Iris pigment epithelial cell (primary cell): ENCODE measurements at regions not wholly inside any gene's neighbourhood (a gene's known extent, or its start where the extent isn't known, plus 50 kb on each side); places are given as distances from the start of the nearest gene placed in this dataset.

Source experiments
- DNase-seq: peaks from one replicate; pipeline ENCODE4 v3.0.0-alpha.2; 2011; ENCODE audit warnings: low read depth

DNA sequence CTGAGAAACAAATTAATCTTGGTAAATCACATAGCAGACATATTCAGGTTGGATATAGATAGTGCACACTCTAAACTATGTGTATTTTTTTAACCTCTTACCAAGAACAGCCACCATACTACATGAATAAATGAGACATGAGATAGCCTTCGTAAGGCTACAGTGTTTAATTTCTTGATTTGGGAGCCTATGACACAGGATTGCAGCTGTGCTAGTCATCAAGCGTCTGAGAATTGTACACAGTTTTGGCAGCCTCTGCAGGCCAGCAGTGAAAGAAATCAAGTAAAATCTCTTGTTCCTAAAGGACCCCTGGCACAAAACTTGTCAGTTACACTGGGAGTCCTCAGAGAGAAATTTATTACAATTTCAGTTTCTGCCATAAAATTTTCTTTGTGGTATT, 236.1 kb downstream of the C12orf50 start:
- DNase-seq = peak; percentile 83

DNA sequence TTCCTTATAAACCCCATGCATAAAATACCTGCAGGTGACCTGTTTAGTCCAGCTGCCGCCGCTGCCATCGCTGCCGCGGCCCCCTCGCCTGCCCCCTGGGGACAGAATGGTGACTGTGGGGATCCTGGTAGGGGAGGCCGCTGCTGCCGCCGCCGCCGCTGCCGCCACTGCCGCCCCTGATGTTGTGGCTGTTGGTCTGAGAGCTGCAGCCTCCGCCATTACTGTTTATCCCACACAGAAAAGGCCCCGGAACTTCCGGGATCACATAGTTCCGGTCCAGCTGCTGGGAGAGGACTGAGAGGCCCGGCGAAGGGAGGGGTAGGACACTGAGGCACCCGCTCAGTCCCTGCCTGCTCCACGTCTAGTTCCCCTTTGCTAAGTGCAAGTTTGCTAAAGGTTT, 244.9 kb downstream of the C12orf50 start:
- DNase-seq = no peak

DNA sequence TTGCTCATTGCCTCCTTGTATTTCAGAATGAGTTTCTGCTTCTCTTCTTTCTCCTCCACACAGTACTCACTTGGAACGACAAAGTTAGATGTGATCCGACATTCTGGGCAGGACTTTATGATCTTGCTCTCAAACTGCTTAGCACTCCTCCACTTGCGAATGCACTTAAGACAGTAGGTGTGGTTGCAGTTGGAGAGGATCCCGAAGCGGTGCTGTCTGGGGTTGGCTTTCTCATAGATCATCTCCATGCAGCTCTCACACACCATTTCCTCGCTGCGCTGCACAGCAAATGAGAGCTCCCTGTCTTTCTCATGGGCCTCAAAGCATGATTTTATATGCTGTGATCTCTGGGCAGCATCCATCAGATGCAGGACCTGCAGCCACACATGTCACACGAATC, 245.7 kb downstream of the C12orf50 start:
- no peak for DNase-seq

DNA sequence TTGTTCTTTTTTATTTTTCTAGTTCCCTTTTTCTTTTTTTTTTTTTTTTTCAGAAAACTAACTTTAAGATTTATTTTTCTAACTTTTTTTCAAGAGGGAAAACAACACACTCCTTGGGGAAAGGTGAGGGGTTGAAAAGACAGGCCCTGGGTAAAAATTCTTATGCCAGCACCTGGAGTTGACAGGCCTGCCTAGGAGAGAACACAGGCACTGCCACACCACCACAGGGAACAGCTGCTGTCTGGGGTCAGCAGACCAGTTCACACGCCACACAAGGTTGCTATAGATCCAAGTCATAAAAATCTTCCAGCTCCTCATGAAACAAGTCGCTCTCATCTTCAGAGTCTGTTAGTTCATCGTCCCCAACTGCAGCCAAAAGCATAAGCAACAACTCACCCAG, 246.4 kb downstream of the C12orf50 start:
- DNase-seq = no peak

DNA sequence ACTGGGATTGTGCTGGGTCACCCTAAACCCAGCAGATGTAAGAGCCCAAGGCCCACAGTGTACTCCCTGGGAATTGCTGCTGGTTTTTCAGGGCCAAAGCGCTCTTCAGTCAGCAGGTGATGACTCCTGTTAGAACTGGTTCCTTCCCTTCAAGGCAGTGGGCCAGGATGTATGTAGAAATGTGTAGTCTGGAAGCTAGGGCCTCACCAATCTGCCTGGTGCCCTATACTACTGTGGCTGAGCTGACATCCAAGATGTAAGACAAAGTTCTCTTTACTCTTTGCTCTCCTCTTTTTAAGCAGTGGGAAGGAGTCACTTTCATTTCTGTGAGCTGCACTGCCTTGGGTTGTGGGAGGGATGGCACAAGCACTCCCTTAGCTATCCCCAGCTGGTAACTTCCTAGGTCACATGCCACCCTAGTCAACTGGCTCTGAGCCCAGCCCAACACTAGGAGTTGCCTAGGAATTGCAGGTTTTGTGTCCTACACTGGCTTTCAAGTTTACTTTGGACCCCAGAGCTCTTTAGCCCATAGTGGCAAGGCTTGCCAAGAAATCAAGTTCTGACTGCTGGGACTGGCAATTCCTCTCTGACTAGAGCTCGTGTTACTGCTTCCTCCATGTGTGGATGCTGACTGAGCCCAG, 249.2 kb downstream of the C12orf50 start:
- DNase-seq = peak; percentile 17

DNA sequence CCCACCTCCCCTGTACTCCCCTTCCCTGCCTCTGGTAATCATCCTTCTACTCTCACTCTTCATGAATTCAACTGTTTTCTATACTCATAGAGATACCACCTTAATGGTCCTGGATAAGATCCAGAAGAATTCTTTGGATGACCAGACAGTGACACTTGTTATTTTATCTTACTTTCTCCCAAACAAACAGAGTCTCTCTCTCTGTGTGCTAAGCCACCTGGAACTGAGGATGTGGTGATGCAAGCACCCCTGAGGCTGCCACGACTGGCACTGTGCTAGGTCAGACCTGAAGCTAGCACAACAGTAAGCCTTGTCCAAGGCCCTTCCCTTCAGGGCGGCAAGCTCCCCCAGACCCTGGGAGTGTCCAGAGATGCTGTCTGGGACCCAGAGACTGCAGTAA, 250.2 kb downstream of the C12orf50 start:
- DNase-seq = peak; percentile 89

DNA sequence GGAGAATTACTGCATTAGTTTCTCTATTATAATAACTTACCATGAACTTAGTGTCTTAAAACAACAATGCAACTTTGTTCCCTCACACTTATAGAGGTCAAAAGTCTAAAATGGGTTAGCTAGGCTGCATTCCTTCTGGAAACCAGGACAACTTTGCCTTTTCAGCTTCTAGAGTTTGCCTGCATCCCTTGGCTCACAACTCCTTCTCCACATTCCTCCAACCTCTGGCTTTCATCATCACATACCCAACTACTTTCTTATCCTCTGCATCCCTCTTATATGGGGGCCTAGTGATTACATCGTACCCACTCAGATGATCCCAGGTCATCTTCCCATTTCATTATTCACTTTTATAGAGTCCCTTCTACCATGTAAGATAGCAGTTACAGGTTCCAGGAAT, 251.1 kb downstream of the C12orf50 start:
- DNase-seq = no peak

DNA sequence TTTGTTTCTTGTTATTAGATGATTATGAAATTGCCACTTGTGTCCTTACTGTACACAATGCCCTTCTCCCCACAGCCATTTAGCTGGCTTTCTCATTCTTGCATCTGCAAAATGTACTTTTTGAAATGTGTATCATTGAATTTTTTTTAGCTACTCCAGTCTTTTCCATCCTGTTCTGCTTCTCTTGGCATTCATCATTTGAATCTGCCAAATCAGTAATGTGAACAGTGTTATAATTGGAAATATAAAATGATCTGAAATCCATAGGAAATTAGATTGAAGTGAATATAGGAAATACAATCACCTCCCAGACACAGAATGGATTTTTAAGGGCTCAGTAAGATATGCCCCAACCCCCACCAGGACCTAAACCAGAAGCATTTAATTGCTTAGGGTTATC, 253.4 kb downstream of the C12orf50 start:
- DNase-seq = no peak

DNA sequence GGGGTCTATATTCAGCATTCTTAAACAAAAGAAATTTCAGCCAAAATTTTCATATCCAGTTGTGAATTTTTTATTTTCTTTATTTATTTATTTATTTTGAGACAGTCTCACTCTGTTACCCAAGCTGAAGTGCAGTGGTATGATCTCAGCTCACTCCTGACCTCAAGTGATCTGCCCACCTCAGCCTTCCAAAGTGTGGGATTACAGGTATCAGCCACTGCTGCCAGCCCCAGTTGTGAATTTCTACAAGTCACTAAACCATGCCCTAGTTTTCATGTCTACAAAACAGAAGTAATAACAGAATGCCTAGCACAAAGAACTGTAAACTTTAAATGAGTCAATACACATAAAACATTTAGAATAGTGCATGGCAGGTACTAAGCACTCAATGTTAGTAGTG, 254.2 kb downstream of the C12orf50 start:
- DNase-seq = no peak

DNA sequence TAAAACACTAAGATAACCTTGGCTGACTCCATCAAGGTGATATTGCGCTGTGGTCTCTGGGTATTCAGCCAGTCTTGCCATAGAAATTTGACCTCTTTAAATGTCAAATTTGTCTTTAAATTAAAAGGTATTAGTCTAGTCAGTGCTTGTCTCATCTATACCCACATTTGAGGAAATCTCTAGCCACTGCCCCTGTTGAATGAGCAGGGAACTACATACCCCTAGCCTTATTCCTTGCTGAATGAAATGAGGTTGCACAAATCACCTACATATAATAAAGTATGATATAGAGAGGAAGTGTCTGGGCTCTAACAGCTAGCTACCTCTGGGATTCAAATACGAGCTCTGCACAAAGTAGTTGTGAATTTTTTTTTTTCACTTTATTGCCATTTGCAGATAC, 256.8 kb downstream of the C12orf50 start:
- DNase-seq = no peak

DNA sequence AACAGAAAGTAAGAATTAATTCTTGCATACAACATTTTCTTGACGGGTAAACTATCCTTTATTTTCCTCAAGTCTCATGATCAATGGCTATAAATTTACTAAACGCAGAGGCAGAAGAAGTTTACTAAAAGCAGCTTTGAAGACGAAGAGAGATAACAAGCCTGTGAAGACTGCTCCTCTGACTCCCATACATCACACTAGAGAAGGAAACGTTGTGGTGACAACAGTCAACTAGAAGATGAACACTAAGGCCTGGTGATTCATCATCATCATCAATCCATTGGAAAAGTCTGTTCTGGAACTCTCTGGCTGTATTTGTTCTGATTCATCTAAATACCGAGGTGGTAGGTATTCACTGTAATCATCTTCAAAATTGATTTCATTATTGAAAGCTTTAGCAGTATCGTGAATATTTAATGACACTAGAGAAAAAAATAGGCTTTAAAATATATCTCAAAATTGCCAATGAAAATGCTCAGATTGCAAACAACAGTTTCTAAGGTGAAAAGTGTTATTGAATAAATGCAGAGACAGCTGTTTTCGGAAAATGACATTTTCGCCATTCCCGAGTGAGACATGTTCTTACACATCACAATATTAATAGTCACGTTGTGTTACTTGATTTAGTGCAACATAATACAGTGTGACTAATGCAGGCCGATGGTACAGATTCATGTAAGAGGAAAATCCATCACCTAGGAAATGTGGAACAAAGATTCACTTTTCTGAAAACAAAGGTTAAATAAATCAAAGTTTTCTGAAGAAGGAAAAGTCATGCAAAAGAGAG, 260.5 kb downstream of the C12orf50 start:
- DNase-seq = no peak

DNA sequence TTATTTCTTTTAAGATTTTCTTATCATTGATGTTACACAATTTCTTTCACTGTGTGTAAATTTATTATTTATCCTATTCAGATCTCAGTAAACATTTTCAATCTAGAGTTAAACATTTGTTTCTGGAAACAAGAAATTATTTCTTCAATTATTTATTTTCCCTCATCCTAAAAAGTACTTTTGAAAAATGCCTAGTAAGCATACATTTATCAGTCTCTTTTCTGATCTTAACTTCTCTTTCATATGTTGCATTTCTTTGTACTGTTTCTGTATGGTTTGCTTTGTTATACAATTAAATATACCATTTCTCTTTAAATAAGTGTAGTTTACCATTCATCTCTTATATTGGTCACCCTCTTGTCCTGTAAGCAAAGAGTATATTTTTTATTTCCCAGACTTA, 263.2 kb downstream of the C12orf50 start:
- no peak for DNase-seq

DNA sequence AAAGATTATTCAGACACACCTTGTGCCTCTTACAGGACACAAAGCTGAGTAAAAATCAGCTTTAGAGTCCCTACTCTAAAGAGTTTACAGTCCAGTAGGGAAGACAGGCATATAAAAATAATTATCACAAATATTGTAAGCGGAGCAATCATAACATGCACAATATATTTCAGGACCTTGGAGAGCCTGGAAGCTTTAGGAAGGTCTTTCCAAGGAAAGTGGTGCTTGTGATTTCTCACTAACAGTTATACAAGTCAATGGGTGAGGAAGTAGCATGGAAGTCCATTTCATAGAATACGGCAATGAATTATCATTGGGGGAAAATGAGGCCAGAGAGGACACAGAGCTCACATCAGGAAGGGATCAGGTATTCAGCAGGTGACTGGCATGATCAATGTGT, 268.3 kb downstream of the C12orf50 start:
- no peak for DNase-seq

DNA sequence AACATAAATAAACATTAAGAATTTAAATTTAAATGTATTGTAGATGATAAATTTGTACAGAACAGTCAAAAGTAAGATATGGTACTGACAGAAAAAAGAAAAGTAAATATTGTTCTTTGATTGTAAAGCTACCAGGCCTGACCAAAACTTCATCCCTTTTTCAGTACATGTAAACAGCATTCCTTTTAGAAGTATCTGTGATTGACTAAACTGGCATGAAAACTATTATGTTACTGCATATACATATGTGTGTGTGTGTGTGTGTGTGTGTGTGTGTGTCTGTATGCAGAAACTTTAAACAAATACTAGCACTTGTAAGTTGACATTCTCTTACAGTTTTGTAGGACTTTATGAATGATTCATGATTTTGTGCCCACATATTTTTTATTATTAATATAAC, 270.9 kb downstream of the C12orf50 start:
- DNase-seq = peak; percentile 70

DNA sequence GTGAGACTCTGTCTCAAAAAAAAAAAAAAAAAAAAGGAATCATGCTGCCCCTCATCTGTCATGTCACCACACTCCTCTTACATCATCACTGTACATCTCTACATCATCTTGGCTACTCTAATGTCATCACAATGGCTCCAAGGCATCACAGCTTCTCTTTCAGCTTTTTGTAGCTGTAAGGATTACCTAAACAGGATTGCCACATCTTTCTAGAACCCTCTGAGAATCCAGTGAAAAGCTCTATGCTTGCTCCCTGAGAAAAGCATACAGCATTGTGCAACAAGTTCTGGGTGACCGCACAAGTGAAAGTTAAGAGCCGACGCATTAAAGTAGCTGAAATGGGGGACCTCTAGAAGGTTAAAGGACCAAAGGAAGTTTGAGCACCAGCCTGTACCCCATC, 272.5 kb downstream of the C12orf50 start:
- DNase-seq = peak; percentile 88

DNA sequence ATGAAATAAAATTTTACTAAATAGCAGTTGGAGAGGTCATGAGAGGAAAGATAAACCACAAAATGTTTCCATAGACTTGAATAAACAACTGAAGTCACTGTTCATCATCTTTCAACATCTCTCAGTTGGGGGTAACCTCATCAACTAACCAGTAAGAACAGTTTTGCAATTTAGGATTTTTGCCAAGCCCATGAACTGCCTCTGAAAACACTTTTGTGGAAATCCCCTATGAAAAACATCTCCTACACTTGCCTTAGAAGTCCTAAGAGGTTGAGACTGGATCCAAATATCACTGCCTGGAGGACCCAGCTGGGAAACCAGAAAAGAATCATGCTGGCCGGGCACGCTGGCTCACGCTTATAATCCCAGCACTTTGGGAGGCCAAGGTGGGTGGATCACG, 273.1 kb downstream of the C12orf50 start:
- DNase-seq = peak; percentile 100

DNA sequence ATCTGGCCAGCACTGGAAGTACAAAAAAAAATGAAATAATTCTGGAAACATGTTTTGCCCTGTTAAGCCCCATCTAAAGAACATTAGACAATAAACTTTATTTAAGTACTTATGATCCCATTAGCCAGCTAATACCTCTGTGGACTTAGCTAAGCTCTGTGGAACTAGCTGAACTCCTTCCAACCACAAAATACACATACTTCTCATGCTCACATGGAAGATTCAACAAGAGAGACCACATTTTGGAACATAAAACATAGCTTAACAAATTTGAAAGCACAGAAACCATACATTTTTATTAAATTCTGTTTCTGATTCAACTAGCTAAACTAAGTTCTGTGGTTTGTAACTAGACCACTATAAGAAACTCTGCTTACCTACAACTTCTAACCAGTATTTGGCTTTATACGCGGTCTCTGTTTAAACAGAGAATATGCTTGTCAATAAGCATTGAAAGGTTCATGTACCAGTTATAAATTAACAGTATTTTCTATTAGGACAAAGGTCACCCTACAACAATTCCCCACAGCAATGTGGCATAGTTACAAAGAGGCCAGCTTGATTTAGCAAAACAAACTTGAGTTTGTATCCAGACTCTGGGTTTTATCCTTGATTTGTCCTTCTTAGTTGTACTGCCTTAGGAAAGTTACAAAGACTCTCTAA, 300.1 kb downstream of the C12orf50 start:
- DNase-seq = peak; percentile 84

DNA sequence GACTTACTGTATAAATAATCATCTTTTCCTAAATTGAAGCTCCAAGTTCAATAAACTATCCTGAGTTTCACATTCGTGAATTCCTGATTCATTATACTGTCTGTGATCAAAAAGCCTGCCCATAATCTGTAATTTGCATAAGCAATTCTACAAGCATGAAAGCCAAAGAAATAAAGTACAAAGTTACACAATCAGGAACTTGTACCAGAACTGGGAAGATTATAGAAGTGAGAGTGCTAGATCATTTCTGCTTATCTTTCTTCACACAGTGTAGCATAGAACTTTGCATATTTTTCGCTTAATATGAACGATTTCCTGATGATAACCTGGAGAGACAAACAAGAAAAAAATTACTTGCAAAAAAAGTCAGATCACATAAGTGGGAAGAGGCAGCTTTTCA, 308.2 kb downstream of the C12orf50 start:
- DNase-seq = peak; percentile 38

DNA sequence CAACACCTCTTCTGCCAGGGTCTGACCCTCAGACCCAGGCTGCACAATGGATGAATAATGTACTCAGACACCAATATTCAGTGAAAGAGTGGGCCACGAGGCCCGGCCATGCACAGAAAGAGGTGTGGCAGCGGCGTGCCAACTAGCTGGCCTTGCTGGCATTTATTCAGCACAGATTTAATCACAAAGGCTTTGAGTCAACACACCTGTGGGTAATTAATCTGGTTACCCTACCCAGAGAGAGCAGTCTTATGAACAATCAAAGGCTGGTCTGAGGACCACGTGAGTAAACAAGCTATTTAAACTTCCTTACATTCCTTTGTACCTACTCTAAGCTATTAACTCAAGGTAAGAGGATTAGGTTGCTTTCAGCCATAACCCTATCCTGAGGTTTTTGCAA, 324.8 kb downstream of the C12orf50 start:
- DNase-seq = no peak

DNA sequence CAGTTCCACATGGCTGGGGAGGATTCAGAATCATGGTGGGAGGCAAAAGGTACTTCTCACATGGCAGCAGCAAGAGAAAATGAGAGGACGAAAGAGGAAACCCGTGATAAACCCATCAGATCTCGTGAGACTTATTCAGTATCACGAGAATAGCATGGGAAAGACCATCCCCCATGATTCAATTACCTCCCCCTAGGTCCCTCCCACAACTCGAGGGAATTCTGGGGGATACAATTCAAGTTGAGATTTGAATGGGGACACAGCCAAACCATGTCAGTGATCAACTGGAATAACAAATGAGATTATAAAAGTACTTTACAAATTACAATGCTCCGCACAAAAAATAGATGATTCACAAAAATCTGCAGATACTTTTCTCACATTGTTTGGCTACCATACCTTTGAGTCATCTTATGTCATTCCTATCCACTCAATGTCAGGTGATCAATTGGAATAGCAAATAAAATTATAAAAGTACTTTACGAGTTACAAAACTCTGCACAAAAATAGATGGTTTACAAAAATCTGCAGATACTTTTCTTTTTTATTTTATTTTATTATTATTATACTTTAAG, 338.9 kb downstream of the C12orf50 start:
- DNase-seq = peak; percentile 65

DNA sequence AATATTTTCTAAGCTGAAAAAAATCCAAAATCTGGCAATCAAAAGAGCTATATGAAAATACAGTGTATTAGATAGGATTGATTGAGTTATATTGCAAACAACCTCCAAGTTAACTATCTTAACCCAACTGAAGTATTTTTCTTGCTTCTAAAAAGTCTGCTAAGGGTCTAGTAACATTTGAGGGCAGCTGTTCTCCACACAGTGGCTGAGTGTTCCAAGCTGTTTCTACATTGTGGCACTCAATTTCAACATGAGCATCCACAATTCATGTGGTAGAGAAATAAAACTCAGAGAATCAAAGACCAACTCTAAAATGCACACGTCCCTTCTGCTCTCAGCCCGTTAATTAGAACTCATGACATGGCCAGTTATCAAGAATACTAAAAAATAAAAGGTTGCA, 340.0 kb downstream of the C12orf50 start:
- no peak for DNase-seq

DNA sequence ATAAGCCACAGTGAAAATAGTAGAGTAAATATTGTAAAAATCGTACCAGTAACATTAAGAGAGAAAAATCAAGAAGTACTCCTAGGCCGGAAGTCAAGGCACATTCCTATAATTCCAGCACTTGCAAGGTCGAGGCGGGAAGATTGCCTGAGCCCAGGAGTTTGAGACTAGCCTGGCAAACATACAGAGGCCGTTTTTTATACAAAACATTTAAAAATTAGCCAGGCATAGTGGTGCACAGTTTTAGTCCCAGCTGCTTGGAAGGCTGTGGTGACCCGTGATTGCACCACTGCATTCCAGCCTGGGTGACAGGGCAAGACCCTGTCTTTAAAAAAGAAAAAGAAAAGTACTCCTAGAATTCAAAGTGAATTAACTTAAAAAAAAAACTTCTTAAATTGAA, 341.8 kb downstream of the C12orf50 start:
- DNase-seq = peak; percentile 84

DNA sequence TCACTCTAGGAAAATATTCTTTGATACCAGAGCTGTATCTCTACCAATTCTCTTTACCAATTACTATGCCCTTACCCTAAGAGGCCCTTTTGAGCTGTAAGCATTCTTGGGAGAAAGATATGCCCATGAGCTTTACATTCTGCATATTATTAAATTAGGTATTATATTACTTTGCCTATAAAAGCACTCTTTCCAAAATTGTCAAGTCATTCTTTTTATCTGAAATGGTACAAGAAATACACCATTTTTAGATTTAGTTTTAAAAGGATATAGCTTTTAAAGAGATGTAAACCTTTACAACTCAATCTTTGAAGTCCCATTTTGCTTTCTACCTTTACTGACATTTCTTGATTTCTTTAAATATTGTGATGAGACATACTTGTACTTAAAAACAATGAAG, 343.5 kb downstream of the C12orf50 start:
- no peak for DNase-seq
